ENCODE measurements at regions not wholly inside any gene's neighbourhood (a gene's known extent, or its start where the extent isn't known, plus 50 kb on each side); places are given as distances from the start of the nearest gene placed in this dataset.
A peak's percentile ranks its signal among the peaks of the same experiment; 100 is the strongest.

GRCh38 chr22:22702237-22703202, 58.1 kb downstream of the GGTLC2 start:
- TF ChIP-seq, protein P1, sequence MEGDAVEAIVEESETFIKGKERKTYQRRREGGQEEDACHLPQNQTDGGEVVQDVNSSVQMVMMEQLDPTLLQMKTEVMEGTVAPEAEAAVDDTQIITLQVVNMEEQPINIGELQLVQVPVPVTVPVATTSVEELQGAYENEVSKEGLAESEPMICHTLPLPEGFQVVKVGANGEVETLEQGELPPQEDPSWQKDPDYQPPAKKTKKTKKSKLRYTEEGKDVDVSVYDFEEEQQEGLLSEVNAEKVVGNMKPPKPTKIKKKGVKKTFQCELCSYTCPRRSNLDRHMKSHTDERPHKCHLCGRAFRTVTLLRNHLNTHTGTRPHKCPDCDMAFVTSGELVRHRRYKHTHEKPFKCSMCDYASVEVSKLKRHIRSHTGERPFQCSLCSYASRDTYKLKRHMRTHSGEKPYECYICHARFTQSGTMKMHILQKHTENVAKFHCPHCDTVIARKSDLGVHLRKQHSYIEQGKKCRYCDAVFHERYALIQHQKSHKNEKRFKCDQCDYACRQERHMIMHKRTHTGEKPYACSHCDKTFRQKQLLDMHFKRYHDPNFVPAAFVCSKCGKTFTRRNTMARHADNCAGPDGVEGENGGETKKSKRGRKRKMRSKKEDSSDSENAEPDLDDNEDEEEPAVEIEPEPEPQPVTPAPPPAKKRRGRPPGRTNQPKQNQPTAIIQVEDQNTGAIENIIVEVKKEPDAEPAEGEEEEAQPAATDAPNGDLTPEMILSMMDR (conservative IDR thresholded peaks at IDR 0.05), result 0 out of 2 replicates have a peak, but pooled peaks have one; percentile 39
- TF ChIP-seq EZH2 (IDR thresholded peaks at IDR 0.05; ENCODE audit: low read depth), result no peak

All from PC-9 (cell line).